ENCODE measurements at regions not wholly inside any gene's neighbourhood (a gene's known extent, or its start where the extent isn't known, plus 50 kb on each side); places are given as distances from the start of the nearest gene placed in this dataset.

DNA sequence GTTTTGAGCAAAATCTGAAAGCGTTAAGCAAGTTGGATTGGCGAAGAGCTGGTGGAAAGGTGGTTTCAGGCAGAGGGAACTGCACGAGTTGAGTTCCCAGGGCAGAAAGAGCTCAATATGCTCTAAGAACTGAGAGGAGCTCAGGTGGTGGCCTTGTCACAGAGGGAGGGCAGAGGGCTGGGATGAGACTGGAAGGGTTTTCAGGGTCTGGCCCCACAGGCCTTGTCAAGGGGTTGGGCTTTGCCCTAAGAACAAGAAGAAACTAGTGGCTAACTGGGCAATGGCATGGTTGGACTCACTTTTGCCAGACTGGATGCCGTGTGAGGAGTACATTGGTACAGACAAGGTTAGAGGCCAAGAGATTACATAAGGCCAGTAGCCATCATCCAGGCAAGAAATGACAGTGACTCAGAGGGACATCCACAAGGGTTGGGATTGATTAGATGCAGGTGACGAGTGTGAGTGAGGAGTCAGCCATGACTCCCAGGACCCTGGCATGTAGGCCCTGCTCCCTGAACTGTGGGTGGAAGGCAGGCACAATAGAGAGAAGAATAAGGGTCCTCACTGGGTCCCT lies 75.1 kb upstream of the SMIM23 start:
- no peak for TF ChIP-seq CTCF (IDR thresholded peaks at IDR 0.05)
- no peak for TF ChIP-seq POLR2A (IDR thresholded peaks at IDR 0.05)

Measured in right lobe of liver (tissue), 4 donors.